ENCODE measurements at regions not wholly inside any gene's neighbourhood (a gene's known extent, or its start where the extent isn't known, plus 50 kb on each side); places are given as distances from the start of the nearest gene placed in this dataset.

- TF ChIP-seq CTCF (IDR thresholded peaks at IDR 0.05; ENCODE audit: low read depth, low read length, missing input control): no peak
- TF ChIP-seq MAX (IDR thresholded peaks at IDR 0.05): no peak
- no peak for TF ChIP-seq REST (IDR thresholded peaks at IDR 0.05)
- no peak for TF ChIP-seq ATF3 (IDR thresholded peaks at IDR 0.05)
- TF ChIP-seq SP1 (IDR thresholded peaks at IDR 0.05): no peak
- no peak for TF ChIP-seq TAF1 (conservative IDR thresholded peaks at IDR 0.05)
Measured at GRCh38 chr2:188024811-188025210, 266.9 kb upstream of the GULP1 start.

Data from liver (tissue), 3 donors.